Smooth muscle cell (in vitro differentiated cells): ENCODE measurements at regions not wholly inside any gene's neighbourhood (a gene's known extent, or its start where the extent isn't known, plus 50 kb on each side); places are given as distances from the start of the nearest gene placed in this dataset.

ENCODE experiments used
- DNase-seq: peaks from one replicate; lab custom pipeline; 2025; ENCODE audit not compliant: unreplicated experiment; lab: John Stamatoyannopoulos, UW
- H2AFZ ChIP-seq: fragments of 200-600 bp; sonication (generic); 2 replicates; pipeline ENCODE4 v1.6.0; 2016; ENCODE audit warnings: antibody characterized with exemption, low read depth, mild to moderate bottlenecking
- H3F3A ChIP-seq: fragments of 200-600 bp; sonication (generic); 2 replicates; pipeline ENCODE4 v1.6.0; 2017; ENCODE audit warnings: antibody characterized with exemption, low read depth
- H3K27ac ChIP-seq: fragments of 200-600 bp; sonication (generic); 2 replicates; pipeline ENCODE4 v1.5.1; 2016; ENCODE audit warnings: low read depth, mild to moderate bottlenecking
- H3K27me3 ChIP-seq: fragments of 200-600 bp; sonication (generic); 2 replicates; pipeline ENCODE4 v1.6.1; 2016; ENCODE audit warnings: low read depth, mild to moderate bottlenecking
- H3K36me3 ChIP-seq: fragments of 200-600 bp; sonication (generic); 2 replicates; pipeline ENCODE4 v1.5.1; 2016; ENCODE audit warnings: low read depth
- H3K4me1 ChIP-seq: fragments of 200-600 bp; sonication (generic); 2 replicates; pipeline ENCODE4 v1.5.1; 2016; ENCODE audit warnings: low read depth
- H3K4me2 ChIP-seq: fragments of 200-600 bp; sonication (generic); 2 replicates; pipeline ENCODE4 v1.6.0; 2016; ENCODE audit warnings: mild to moderate bottlenecking
- H3K4me3 ChIP-seq: fragments of 200-600 bp; sonication (generic); 2 replicates; pipeline ENCODE4 v1.5.1; 2016; ENCODE audit warnings: mild to moderate bottlenecking
- H3K79me2 ChIP-seq: fragments of 200-600 bp; sonication (generic); 2 replicates; pipeline ENCODE4 v1.6.0; 2016; ENCODE audit warnings: low read depth, mild to moderate bottlenecking
- H3K9ac ChIP-seq: fragments of 200-600 bp; sonication (generic); 2 replicates; pipeline ENCODE4 v1.6.0; 2016; ENCODE audit warnings: low read depth
- H3K9me3 ChIP-seq: fragments of 200-600 bp; sonication (generic); replicated peaks from 2 replicates; pipeline ENCODE4 v1.5.1; 2016; ENCODE audit warnings: low read depth
- H4K20me1 ChIP-seq: fragments of 200-600 bp; sonication (generic); 2 replicates; pipeline ENCODE4 v1.6.0; 2016; ENCODE audit warnings: low read depth
- CTCF ChIP-seq: fragments of 200-600 bp; sonication (generic); IDR thresholded peaks from 2 replicates; pipeline ENCODE4 v1.5.1; 2017; ENCODE audit warnings: borderline replicate concordance, mild to moderate bottlenecking, antibody characterized with exemption; ENCODE audit not compliant: insufficient read depth, poor library complexity, severe bottlenecking
- WGBS: methylation state at CpG from one replicate; pipeline ENCODE4 v1.1.7; 2016; ENCODE audit warnings: low lambda C conversion rate; 5-methylcytosine and 5-hydroxymethylcytosine counted together

- Histone ChIP-seq H3K4me1 (no peaks in the 10 kb centered on the region), H3F3A (no peaks in the 10 kb centered on the region), H3K27ac (no peak overlapping the region), H3K9ac (no peak overlapping the region), H3K4me2 (no peak overlapping the region), H3K27me3 (no peaks in the 10 kb centered on the region), H4K20me1 (no peaks in the 10 kb centered on the region), H3K9me3 (no peaks in the 10 kb centered on the region), H3K36me3 (no peaks in the 10 kb centered on the region), H3K79me2 (no peaks in the 10 kb centered on the region), H2AFZ (no peak overlapping the region), H3K4me3 (no peak overlapping the region)
- 47% methylated on average over 10 of the region's 10 CpGs for WGBS
- no peak for DNase-seq
- no peak for TF ChIP-seq CTCF
These were observed 140.9 kb downstream of the THBS2 start for GRCh38 chr6:169112483-169113320.

GRCh38 chr6:169111203-169111602, 142.4 kb downstream of the THBS2 start:
- Histone ChIP-seq H3F3A (no peaks in the 10 kb centered on the region), H3K4me1 (no peaks in the 10 kb centered on the region), H3K4me2 (no peak overlapping the region), H3K79me2 (no peaks in the 10 kb centered on the region), H3K27me3 (no peaks in the 10 kb centered on the region), H2AFZ (no peak overlapping the region), H3K9ac (no peak overlapping the region), H3K9me3 (no peaks in the 10 kb centered on the region), H4K20me1 (no peaks in the 10 kb centered on the region), H3K27ac (no peak overlapping the region), H3K36me3 (no peaks in the 10 kb centered on the region), H3K4me3 (no peak overlapping the region)
- no peak for DNase-seq
- WGBS = 84% methylated on average over 5 of the region's 5 CpGs
- TF ChIP-seq CTCF = no peak

- no peak for TF ChIP-seq CTCF
- DNase-seq = no peak
These were observed 144.0 kb downstream of the THBS2 start for GRCh38 chr6:169109411-169110220.

More at GRCh38 chr6:169109411-169110220, 144.0 kb downstream of the THBS2 start:
- 94% methylated on average over 5 of the region's 5 CpGs for WGBS
- Histone ChIP-seq H3K9ac (no peak overlapping the region), H3K4me3 (no peak overlapping the region), H3K79me2 (no peaks in the 10 kb centered on the region), H3K9me3 (no peaks in the 10 kb centered on the region), H4K20me1 (no peaks in the 10 kb centered on the region), H3K4me2 (no peak overlapping the region), H3K4me1 (no peaks in the 10 kb centered on the region), H3K36me3 (no peaks in the 10 kb centered on the region), H3K27ac (no peak overlapping the region), H2AFZ (no peak overlapping the region), H3K27me3 (no peaks in the 10 kb centered on the region), H3F3A (no peaks in the 10 kb centered on the region)
